T-cell (primary cell): ENCODE measurements at regions not wholly inside any gene's neighbourhood (a gene's known extent, or its start where the extent isn't known, plus 50 kb on each side); places are given as distances from the start of the nearest gene placed in this dataset.
"Not testable (repeated sequence)": the region's sequence is repeated elsewhere in the genome, so short reads cannot be mapped to it uniquely, and the experiment has no call there.

Experiments used
- ATAC-seq, 4 experiments: fragments of 200-7000 bp in 3 of 4; fragments of 150-1000 bp in 1 of 4; cut with Tn5 transposase; replicated peaks in 1 of 4; 1 replicate in 3 of 4; 2 replicates in 1 of 4; pipeline ENCODE4 v1.10.0; 2021; ENCODE audit warnings: moderate library complexity in 3 of 4, mild to moderate bottlenecking in 2 of 4, moderate number of reproducible peaks in 1 of 4
- CTCF ChIA-PET, 2 donors: fragments of 300-600 bp; sonication (Branson Sonifier 250); formaldehyde crosslinking; loops; one replicate each; lab custom pipeline; 2022; ENCODE audit warnings: antibody characterized with exemption in 2 of 2; lab: Charles Lee
- POLR2A ChIA-PET, 2 donors: fragments of 300-600 bp; sonication (Branson Sonifier 250); formaldehyde crosslinking; loops; one replicate each; lab custom pipeline; 2022; ENCODE audit warnings: antibody characterized with exemption in 2 of 2; lab: Charles Lee
- DNase-seq, 35 experiments: peaks; one replicate each; pipeline versions ENCODE4 v3.0.0 to v3.0.0-alpha.2; 2013 to 2023
- H3K27ac ChIP-seq: one replicate; pipeline ENCODE4 v1.5.1; 2013; ENCODE audit warnings: low read length
- H3K27me3 ChIP-seq, 2 experiments: replicated peaks in 1 of 2; 1 replicate in 1 of 2; 2 replicates in 1 of 2; pipeline versions ENCODE4 v1.6.1 to v1.7.0; 2013; ENCODE audit warnings: low read length in 1 of 2, mixed read lengths in 1 of 2; ENCODE audit not compliant: control insufficient read depth in 2 of 2, insufficient read depth in 2 of 2; ENCODE audit errors: extremely low read depth in 1 of 2
- H3K36me3 ChIP-seq, 2 donors: 1 replicate in 1 of 2; 2 replicates in 1 of 2; pipeline versions ENCODE4 v1.6.1 to v1.7.0; 2013; ENCODE audit warnings: low read length in 1 of 2; ENCODE audit not compliant: control insufficient read depth in 2 of 2, insufficient read depth in 1 of 2; ENCODE audit errors: extremely low read depth in 1 of 2
- H3K4me1 ChIP-seq, 2 experiments: 1 replicate in 1 of 2; 2 replicates in 1 of 2; pipeline versions ENCODE4 v1.6.1 to v1.7.0; 2013; ENCODE audit warnings: low read length in 2 of 2, mixed read lengths in 1 of 2; ENCODE audit not compliant: insufficient read depth in 2 of 2, control insufficient read depth in 1 of 2; ENCODE audit errors: extremely low read depth in 1 of 2
- H3K4me3 ChIP-seq, 2 donors: 1 replicate in 1 of 2; 2 replicates in 1 of 2; pipeline versions ENCODE4 v1.5.1 to v1.7.0; 2013; ENCODE audit warnings: mild to moderate bottlenecking in 2 of 2, low read length in 1 of 2, moderate library complexity in 1 of 2; ENCODE audit not compliant: control insufficient read depth in 1 of 2; ENCODE audit errors: extremely low read depth in 1 of 2
- H3K9me3 ChIP-seq: 2 replicates; pipeline ENCODE4 v1.7.0; 2013
- H3K27ac Mint-ChIP-seq, 2 donors: one replicate each; pipeline ENCODE4 v1.8.0; 2020 to 2021; ENCODE audit warnings: mild to moderate bottlenecking in 2 of 2, mixed read lengths in 2 of 2
- H3K27me3 Mint-ChIP-seq, 2 donors: one replicate each; pipeline ENCODE4 v1.8.0; 2021 to 2022; ENCODE audit warnings: mixed read lengths in 2 of 2
- H3K36me3 Mint-ChIP-seq: one replicate; pipeline ENCODE4 v1.8.0; 2021; ENCODE audit warnings: mixed read lengths
- H3K4me1 Mint-ChIP-seq, 3 donors: one replicate each; pipeline ENCODE4 v1.8.0; 2020 to 2022; ENCODE audit warnings: mixed read lengths in 3 of 3, mild to moderate bottlenecking in 1 of 3
- H3K4me3 Mint-ChIP-seq, 3 donors: one replicate each; pipeline ENCODE4 v1.8.0; 2020 to 2022; ENCODE audit warnings: mild to moderate bottlenecking in 3 of 3, mixed read lengths in 3 of 3, moderate library complexity in 3 of 3
- H3K9me3 Mint-ChIP-seq, 3 donors: one replicate each; pipeline ENCODE4 v1.8.0; 2020 to 2022; ENCODE audit warnings: mixed read lengths in 3 of 3
- WGBS: methylation state at CpG from one replicate; pipeline ENCODE4 v1.1.5; 2013; ENCODE audit warnings: missing lambda C conversion rate; ENCODE audit not compliant: insufficient coverage; 5-methylcytosine and 5-hydroxymethylcytosine counted together

GRCh38 chr9:25445721-25446120 lies 232.5 kb downstream of the TUSC1 start:
- 100% methylated on average over 1 of the region's 13 CpGs for WGBS

GRCh38 chr9:25442526-25442925 lies 235.7 kb downstream of the TUSC1 start:
- no peaks in the 10 kb centered on the region for H3K36me3 ChIP-seq
- no peaks in the 10 kb centered on the region for H3K27me3 ChIP-seq
- H3K27ac Mint-ChIP-seq: no peak overlapping the region

More at GRCh38 chr9:25445721-25446120, 232.5 kb downstream of the TUSC1 start:
- H3K9me3 Mint-ChIP-seq: peaks cover 0 to 13% (median 13%) of the 10 kb centered on the region in 3 donors
- H3K36me3 Mint-ChIP-seq, H3K27me3 ChIP-seq, CTCF ChIA-PET, ATAC-seq, H3K4me3 Mint-ChIP-seq, DNase-seq, H3K4me1 ChIP-seq, H3K4me1 Mint-ChIP-seq, H3K27me3 Mint-ChIP-seq, H3K9me3 ChIP-seq, H3K27ac ChIP-seq, H3K27ac Mint-ChIP-seq, POLR2A ChIA-PET, H3K36me3 ChIP-seq, H3K4me3 ChIP-seq: not testable (repeated sequence)

GRCh38 chr9:25427898-25428297 lies 250.3 kb downstream of the TUSC1 start:
- Mint-ChIP-seq H3K4me1 (no peaks in the 10 kb centered on the region), H3K27ac (no peak overlapping the region), H3K9me3 (peaks cover 24 to 54% (median 32%) of the 10 kb centered on the region in 3 donors), H3K36me3 (no peaks in the 10 kb centered on the region), H3K4me3 (no peak overlapping the region), H3K27me3 (no peaks in the 10 kb centered on the region)
- H3K27me3 ChIP-seq: no peaks in the 10 kb centered on the region
- no peak overlapping the region for H3K4me3 ChIP-seq
- no peaks in the 10 kb centered on the region for H3K36me3 ChIP-seq
- ATAC-seq (no peak), DNase-seq (no peak)
- H3K27ac ChIP-seq: no peak overlapping the region
- WGBS: 91% methylated on average over 4 of the region's 4 CpGs
- H3K9me3 ChIP-seq: no peaks in the 10 kb centered on the region
- no peaks in the 10 kb centered on the region for H3K4me1 ChIP-seq
- POLR2A ChIA-PET: no interaction called here
- CTCF ChIA-PET: no interaction called here

More at GRCh38 chr9:25442526-25442925, 235.7 kb downstream of the TUSC1 start:
- Mint-ChIP-seq H3K36me3 (no peaks in the 10 kb centered on the region), H3K27me3 (no peaks in the 10 kb centered on the region), H3K4me3 (no peak overlapping the region), H3K4me1 (no peaks in the 10 kb centered on the region), H3K9me3 (peaks cover 0 to 23% (median 21%) of the 10 kb centered on the region in 3 donors)
- 68% methylated on average over 3 of the region's 4 CpGs for WGBS
- POLR2A ChIA-PET: no interaction called here
- DNase-seq (no peak), ATAC-seq (no peak)
- CTCF ChIA-PET: no interaction called here
- Histone ChIP-seq H3K4me1 (no peaks in the 10 kb centered on the region), H3K9me3 (no peaks in the 10 kb centered on the region), H3K4me3 (no peak overlapping the region), H3K27ac (no peak overlapping the region)

- no peaks in the 10 kb centered on the region for H3K27me3 Mint-ChIP-seq
- ATAC-seq (no peak), DNase-seq (no peak)
- H3K27ac ChIP-seq: no peak overlapping the region
- ChIA-PET CTCF (no interaction called here), POLR2A (no interaction called here)
- no peaks in the 10 kb centered on the region for H3K9me3 ChIP-seq
- no peaks in the 10 kb centered on the region for H3K27me3 ChIP-seq
- 94% methylated on average over 3 of the region's 4 CpGs for WGBS
- H3K36me3 Mint-ChIP-seq: no peaks in the 10 kb centered on the region
- no peaks in the 10 kb centered on the region for H3K4me1 ChIP-seq
- no peaks in the 10 kb centered on the region for H3K4me1 Mint-ChIP-seq
- H3K9me3 Mint-ChIP-seq: peaks cover 25 to 53% (median 32%) of the 10 kb centered on the region in 3 donors
- no peak overlapping the region for H3K4me3 Mint-ChIP-seq
- no peaks in the 10 kb centered on the region for H3K36me3 ChIP-seq
- H3K27ac Mint-ChIP-seq: no peak overlapping the region
- H3K4me3 ChIP-seq: no peak overlapping the region
Observed at GRCh38 chr9:25427290-25427689, 251.0 kb downstream of the TUSC1 start.

- Histone ChIP-seq H3K4me3 (no peak overlapping the region), H3K27me3 (no peaks in the 10 kb centered on the region), H3K9me3 (peaks cover 4% of the 10 kb centered on the region), H3K36me3 (no peaks in the 10 kb centered on the region), H3K27ac (no peak overlapping the region), H3K4me1 (no peaks in the 10 kb centered on the region)
- no peaks in the 10 kb centered on the region for H3K27me3 Mint-ChIP-seq
- POLR2A ChIA-PET: no interaction called here
- ATAC-seq: no peak
- no peaks in the 10 kb centered on the region for H3K4me1 Mint-ChIP-seq
- no peak overlapping the region for H3K27ac Mint-ChIP-seq
- peaks cover 19 to 33% (median 24%) of the 10 kb centered on the region in 3 donors for H3K9me3 Mint-ChIP-seq
- no peak overlapping the region for H3K4me3 Mint-ChIP-seq
- no peak for DNase-seq
- CTCF ChIA-PET: no interaction called here
- H3K36me3 Mint-ChIP-seq: no peaks in the 10 kb centered on the region
- WGBS: no CpG with 5 or more reads among the region's 1 CpG
Observed at GRCh38 chr9:25421560-25421959, 256.7 kb downstream of the TUSC1 start.

GRCh38 chr9:25418974-25419373 lies 259.3 kb downstream of the TUSC1 start:
- Histone ChIP-seq H3K9me3 (peaks cover 4% of the 10 kb centered on the region), H3K27me3 (no peaks in the 10 kb centered on the region), H3K27ac (no peak overlapping the region), H3K4me1 (no peaks in the 10 kb centered on the region), H3K4me3 (no peak overlapping the region), H3K36me3 (no peaks in the 10 kb centered on the region)
- H3K36me3 Mint-ChIP-seq: no peaks in the 10 kb centered on the region
- H3K9me3 Mint-ChIP-seq: peaks cover 19 to 25% (median 22%) of the 10 kb centered on the region in 3 donors
- no peak for DNase-seq
- no peak overlapping the region for H3K27ac Mint-ChIP-seq
- no peak overlapping the region for H3K4me3 Mint-ChIP-seq
- CTCF ChIA-PET: no interaction called here
- POLR2A ChIA-PET: no interaction called here
- H3K27me3 Mint-ChIP-seq: no peaks in the 10 kb centered on the region
- no peaks in the 10 kb centered on the region for H3K4me1 Mint-ChIP-seq
- no peak for ATAC-seq

GRCh38 chr9:25415718-25416117 lies 262.5 kb downstream of the TUSC1 start:
- no peak for ATAC-seq
- Mint-ChIP-seq H3K4me3 (no peak overlapping the region), H3K4me1 (no peaks in the 10 kb centered on the region), H3K36me3 (no peaks in the 10 kb centered on the region), H3K27me3 (no peaks in the 10 kb centered on the region), H3K27ac (no peak overlapping the region), H3K9me3 (peaks cover 14 to 18% (median 18%) of the 10 kb centered on the region in 3 donors)
- no CpG with 5 or more reads among the region's 1 CpG for WGBS
- POLR2A ChIA-PET: no interaction called here
- no peaks in the 10 kb centered on the region for H3K36me3 ChIP-seq
- no peak overlapping the region for H3K27ac ChIP-seq
- H3K9me3 ChIP-seq: peaks cover 4% of the 10 kb centered on the region
- CTCF ChIA-PET: no interaction called here
- DNase-seq: no peak
- H3K4me3 ChIP-seq: no peak overlapping the region
- no peaks in the 10 kb centered on the region for H3K4me1 ChIP-seq
- no peaks in the 10 kb centered on the region for H3K27me3 ChIP-seq
